Middle frontal gyrus (tissue), 1 donor: ENCODE measurements at regions not wholly inside any gene's neighbourhood (a gene's known extent, or its start where the extent isn't known, plus 50 kb on each side); places are given as distances from the start of the nearest gene placed in this dataset.
A peak's percentile ranks its signal among the peaks of the same experiment; 100 is the strongest.

Experiments used
- DNase-seq: peaks from one replicate; pipeline ENCODE4 v3.0.0-alpha.2; 2015; ENCODE audit warnings: low spot score; ENCODE audit errors: extremely low spot score

DNA sequence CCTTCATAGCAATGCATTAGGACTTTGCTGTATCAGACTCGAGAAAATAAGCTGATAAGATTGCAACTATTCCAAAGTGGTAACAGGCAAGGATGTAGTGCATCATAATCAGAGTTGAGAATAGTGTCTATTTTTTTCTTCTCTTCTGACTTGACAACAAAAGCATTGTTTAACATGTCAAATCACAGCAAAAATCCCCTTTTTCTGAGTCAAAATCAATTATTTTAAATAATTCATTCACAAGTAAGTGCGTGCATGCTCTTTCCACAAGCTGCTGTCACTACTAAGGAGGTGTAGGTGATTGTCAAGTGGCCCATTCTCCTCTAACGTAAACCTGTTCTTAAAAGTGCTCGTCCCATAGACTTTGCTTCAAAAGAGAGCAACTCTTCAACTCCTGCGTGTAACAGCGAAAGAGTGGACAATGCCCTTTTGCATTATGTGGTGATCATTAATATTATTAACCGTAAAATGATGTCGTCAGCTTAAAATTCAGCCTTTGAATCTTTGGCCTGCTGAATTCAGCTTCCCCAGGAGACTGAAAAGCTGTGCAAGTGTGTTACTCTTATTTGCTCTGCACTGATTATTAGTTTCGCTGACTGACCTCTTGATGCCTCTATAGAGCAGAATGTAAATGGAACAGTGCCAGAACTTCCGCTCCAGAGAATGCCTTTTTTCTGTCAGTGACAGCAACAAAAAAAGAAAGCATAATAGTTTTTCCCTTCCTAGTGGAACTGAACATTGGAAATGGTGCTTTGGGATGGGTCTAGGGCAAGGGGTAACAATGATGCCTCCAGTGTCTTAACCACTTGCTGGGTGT, 680.8 kb upstream of the SEMA6A start:
- DNase-seq = no peak

DNA sequence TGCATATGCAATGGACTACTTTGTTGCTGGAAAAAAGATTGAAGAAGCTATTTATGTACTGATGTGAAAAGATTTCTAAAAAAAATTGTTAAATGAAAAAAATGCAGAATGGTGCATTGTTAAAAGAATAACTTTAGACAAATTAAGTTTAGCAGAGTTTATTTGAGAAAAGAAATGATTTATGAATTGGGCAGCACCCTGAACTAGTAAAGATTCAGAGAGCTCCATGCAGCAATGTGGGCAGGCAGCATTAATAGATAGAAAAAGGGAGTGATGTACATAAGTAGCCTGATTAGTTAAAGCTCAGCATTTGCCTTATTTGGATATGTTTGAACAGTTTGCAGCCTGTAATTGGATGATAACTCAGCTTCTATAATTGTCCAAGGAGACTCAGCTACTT, 677.9 kb upstream of the SEMA6A start:
- no peak for DNase-seq

- DNase-seq = peak; percentile 46
Observed at GRCh38 chr5:117249086-117249815, 674.6 kb upstream of the SEMA6A start.

DNA sequence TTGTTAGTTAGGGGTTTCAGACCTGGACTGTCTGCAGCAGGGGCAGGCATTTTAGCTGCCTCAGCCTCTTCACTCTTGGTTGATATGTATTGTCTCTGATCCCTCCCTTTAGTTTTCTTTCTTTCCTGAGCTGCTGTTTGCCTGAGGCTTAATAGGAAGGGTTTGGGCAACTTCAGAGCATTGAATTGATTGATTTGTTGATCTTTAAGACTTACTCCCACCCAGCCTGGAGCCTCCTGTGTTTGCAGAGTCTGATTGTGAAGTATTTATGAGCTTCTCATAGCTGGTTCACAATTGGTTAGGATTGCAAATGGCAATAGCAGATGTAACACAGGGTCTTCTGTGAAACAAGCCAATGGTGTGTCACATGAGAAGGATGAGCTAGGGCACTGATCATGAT, 671.8 kb upstream of the SEMA6A start:
- no peak for DNase-seq

DNA sequence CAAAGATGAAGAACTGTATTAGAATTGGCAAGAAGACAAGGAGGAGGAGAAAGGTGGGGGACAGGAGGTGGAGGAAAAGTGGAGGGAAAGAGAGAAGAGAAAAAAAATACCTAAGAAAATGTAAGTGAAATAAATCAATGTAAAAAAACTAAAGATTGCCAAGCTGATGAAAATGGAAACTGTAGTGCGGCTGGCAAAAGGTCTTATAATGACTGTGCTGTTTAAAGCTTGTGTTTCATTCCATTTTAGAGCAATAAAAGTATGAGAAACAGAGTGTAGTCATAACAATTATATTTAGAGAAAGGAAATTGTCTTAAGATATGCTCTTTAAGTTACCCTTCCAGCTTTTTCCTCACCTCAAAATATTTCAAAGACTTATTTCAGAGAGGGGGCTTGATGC, 670.5 kb upstream of the SEMA6A start:
- no peak for DNase-seq

DNA sequence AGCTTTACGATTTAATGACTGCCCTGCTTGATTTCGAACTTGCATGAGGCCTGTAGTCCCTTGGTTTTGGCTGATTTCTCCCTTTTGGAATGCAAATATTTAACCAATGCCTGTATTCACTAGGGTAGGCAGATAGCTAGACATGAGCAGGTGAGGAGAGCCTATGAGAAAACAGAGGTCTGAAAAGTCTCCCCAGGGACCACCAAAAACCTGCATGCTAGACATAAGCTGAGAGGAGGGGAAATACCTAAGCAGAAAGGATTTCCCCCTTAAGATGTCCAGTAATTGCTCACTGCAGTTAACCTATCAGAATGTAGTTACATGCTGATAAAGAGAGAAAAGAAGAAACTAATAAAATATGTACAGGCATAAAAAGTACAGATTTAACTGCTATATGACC, 667.4 kb upstream of the SEMA6A start:
- no peak for DNase-seq

DNA sequence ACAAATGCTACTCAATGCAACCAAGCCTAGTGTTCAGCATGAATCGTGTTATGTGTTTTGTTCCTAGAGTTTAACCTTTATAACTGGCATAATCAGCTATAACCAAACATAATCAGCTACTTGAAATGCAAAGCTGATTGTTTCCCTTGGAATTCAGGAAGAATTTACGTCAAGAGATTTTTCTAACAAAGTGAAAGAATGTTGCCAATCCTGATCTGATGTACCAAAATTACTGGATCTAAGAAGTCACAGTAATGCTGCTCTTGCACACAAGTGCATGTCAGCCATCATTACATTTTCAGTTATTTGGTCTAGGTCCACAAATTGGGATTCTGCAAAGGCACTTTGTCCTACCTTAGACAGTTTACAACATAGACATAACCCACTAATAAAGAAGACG, 662.3 kb upstream of the SEMA6A start:
- DNase-seq = no peak

- no peak for DNase-seq
Observed at GRCh38 chr5:117235786-117236185, 661.2 kb upstream of the SEMA6A start.

DNA sequence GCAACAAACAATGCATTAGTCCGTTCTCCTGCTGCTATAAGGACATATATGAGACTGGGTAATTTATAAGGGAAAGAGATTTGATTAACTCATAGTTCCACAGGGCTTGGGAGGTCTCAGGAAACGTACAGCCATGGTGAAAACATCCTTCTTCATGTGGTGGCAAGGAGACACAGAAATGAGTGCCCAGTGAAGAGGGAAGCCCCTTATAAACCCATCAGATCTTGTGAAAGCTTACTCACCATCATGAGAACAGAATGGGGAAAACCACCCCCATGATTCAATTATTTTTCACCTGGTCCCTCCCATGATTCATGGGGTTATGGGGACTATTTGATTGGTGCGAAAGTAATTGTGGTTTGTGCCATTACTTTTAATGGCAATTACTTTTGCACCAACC, 655.8 kb upstream of the SEMA6A start:
- no peak for DNase-seq

DNA sequence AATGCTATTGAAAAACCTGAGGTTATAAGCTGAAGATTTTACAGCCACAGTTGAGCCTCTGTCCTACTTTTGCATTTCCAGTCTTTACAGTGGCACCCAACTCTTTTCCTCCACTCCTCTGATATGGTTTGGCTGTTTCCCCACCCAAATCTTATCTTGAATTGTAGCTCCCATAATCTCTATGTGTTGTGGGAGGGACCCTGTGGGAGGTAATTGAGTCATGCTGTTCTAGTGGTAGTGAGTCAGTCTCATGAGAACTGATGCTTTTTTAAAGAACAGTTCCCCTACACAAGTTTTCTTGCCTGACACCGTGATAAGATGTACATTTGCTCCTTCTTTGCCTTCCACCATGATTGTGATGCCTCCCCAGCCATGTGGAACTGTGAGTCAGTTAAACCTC, 646.1 kb upstream of the SEMA6A start:
- DNase-seq = no peak

- no peak for DNase-seq
Observed at GRCh38 chr5:117218789-117219188, 644.2 kb upstream of the SEMA6A start.

DNA sequence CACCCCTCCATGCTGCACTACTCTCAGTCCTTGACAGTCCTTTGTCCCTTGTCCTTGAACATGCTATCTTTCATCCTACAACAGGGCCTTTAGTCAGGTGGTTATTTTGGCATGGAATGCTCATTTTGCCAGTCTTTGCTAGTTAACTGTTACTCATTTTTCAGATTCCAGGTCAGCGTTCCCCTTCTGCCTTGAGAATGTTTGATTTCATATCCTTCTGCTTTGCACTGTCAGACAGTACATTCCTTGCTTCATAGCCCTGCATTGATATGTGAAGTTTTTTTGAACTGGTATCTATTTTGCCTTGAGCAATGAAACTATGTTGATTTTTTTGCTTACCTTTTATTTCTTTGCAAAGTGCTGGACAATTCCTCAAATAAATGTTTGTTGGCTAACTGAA, 638.2 kb upstream of the SEMA6A start:
- no peak for DNase-seq

DNA sequence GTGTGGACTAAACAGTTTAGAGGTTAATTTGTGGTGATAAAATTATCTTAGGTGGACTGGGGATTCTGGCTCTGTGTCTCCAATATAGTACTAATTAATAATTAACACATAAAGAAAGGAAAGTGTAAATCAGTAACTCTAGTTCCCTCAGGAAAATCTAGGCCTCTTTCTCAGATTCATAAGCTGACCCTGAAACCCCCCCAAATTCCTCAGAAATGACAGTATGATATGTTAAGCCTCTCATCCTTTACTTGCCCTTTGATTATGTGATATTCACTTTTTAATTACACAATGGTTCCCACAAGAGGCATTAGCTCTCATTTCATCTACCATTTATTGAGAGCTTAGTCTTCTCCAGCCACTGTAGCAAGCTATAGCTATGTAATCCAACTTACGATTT, 636.2 kb upstream of the SEMA6A start:
- DNase-seq = no peak

DNA sequence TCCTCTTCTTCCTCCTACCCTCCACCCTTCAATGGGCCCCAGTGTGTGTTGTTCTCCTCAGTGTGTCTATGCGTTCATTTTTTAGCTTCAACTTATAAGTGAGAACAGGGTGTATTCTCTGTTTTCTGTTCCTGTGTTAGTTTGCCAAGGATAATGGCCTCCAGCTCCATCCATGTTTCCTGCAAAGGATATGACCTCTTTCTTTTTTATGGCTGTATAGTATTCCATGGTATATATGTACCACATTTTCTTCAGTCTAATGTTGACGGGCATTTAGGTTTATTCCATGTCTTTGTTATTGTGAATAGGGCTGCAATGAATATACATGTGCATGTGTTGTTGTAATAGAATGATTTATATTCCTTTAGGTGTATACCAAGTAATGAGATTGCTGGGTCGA, 634.9 kb upstream of the SEMA6A start:
- DNase-seq = no peak

GRCh38 chr5:117207088-117207668, 632.6 kb upstream of the SEMA6A start:
- no peak for DNase-seq

DNA sequence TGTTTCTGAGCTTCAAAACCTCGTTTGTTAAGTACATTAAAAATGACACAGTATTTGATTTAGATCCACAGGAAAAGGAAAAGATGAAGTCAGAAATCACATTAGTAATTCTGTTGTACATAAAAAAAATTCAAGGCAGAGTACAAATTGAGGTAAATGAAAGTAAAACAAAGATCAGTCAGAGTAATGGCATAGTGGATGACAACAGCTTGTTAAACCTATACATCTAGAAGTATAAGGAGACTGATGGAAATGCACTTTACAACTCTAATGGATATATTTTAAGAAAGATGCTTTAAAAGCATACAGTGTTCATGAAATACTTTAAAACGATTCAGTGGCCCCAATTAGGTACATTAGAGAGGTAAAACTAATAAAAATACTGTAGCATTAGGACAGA, 631.3 kb upstream of the SEMA6A start:
- no peak for DNase-seq

DNA sequence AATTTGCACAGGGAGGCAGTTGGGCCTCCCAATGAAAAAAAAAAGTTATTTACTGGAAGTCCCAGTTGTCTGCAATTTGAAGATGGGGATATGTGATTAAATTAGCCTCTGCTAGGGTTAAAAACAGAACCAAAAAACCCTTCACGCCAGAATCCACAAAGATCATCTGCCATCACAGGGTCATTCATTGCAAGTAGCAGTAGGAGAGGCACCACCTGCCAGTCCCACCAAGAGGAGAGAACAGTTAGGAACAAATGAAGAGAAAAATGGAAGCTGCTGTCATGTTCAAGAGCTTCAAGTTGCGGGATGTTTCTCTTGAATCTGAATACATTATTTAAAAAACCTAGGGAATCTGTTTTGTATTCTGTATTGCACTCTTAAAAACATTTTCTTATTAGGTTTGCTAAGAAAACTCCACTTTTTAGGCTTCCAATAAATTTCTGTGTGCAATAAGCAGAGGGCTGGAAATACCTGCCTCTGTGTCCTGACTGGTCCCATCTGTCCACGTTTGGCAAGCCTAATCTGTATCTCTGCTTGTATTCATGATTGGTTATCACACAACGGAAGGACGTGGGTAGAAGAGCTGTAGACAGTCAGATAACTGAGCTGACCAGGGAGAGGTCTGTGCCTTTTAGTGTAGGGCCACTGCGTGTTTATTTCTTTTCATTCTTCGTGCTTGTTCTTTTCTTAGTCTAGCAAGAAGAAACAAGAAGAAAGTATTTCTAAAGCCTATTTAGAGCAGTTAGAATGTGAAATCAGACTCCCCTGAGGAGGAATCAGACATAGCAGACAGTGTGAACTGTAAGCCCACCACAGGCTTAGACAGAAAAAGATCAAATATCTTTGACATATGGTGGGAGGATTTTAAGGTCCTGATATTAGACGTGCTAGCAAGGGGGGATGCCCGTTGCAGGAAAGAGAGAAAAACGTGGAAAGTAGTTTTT, 630.6 kb upstream of the SEMA6A start:
- no peak for DNase-seq

GRCh38 chr5:117204404-117204803, 629.8 kb upstream of the SEMA6A start:
- no peak for DNase-seq

- DNase-seq = no peak
Observed at GRCh38 chr5:117203584-117203983, 629.0 kb upstream of the SEMA6A start.

GRCh38 chr5:117201001-117201400, 626.4 kb upstream of the SEMA6A start:
- no peak for DNase-seq

GRCh38 chr5:117195076-117195475, 620.5 kb upstream of the SEMA6A start:
- DNase-seq = no peak
